Spleen (tissue), 11 donors: ENCODE measurements at regions not wholly inside any gene's neighbourhood (a gene's known extent, or its start where the extent isn't known, plus 50 kb on each side); places are given as distances from the start of the nearest gene placed in this dataset.

Experiments used
- DNase-seq: peaks from one replicate; pipeline ENCODE4 v3.0.0-alpha.2; 2020
- H3K27ac ChIP-seq, 8 donors: fragments of 200-600 bp; sonication (generic) in 7 of 8; 1 replicate in 4 of 8; 2 replicates in 4 of 8; pipeline versions ENCODE4 v1.5.0 to v1.8.0; 2016 to 2021; ENCODE audit warnings: inconsistent platforms in 4 of 8, mild to moderate bottlenecking in 4 of 8, moderate library complexity in 1 of 8
- H3K27me3 ChIP-seq, 7 donors: fragments of 200-600 bp; sonication (generic) in 6 of 7; replicated peaks in 1 of 7; 1 replicate in 4 of 7; 2 replicates in 3 of 7; pipeline versions ENCODE4 v1.5.0 to v1.8.0; 2016 to 2021; ENCODE audit warnings: inconsistent platforms in 3 of 7, mild to moderate bottlenecking in 1 of 7
- H3K36me3 ChIP-seq, 6 donors: fragments of 200-600 bp; sonication (generic) in 5 of 6; 1 replicate in 4 of 6; 2 replicates in 2 of 6; pipeline versions ENCODE4 v1.5.0 to v1.8.0; 2016 to 2021; ENCODE audit warnings: inconsistent platforms in 2 of 6
- H3K4me1 ChIP-seq, 6 donors: fragments of 200-600 bp; sonication (generic) in 5 of 6; 1 replicate in 3 of 6; 2 replicates in 3 of 6; pipeline versions ENCODE4 v1.5.0 to v1.8.0; 2016 to 2021; ENCODE audit warnings: inconsistent platforms in 3 of 6
- H3K4me3 ChIP-seq, 8 donors: fragments of 200-600 bp; sonication (generic) in 7 of 8; 1 replicate in 4 of 8; 2 replicates in 4 of 8; pipeline versions ENCODE4 v1.5.0 to v1.8.0; 2016 to 2021; ENCODE audit warnings: inconsistent platforms in 4 of 8, mild to moderate bottlenecking in 4 of 8, moderate library complexity in 2 of 8
- H3K9me3 ChIP-seq, 8 donors: fragments of 200-600 bp; sonication (generic) in 7 of 8; 1 replicate in 4 of 8; 2 replicates in 4 of 8; pipeline versions ENCODE4 v1.5.0 to v1.8.0; 2016 to 2021; ENCODE audit warnings: inconsistent platforms in 4 of 8
- CTCF ChIP-seq, 11 experiments: fragments of 200-600 bp in 7 of 11; fragments of 450-650 bp in 4 of 11; sonication (generic) in 4 of 11; IDR thresholded peaks in 8 of 11; conservative IDR thresholded peaks in 3 of 11; 1 replicate in 7 of 11; 2 replicates in 4 of 11; pipeline versions ENCODE4 v1.4.0 to v1.8.0; 2016 to 2021; ENCODE audit warnings: antibody characterized with exemption in 11 of 11, inconsistent platforms in 4 of 11, mild to moderate bottlenecking in 1 of 11
- POLR2A ChIP-seq, 3 donors: fragments of 450-650 bp; IDR thresholded peaks; one replicate each; pipeline ENCODE4 v1.5.1; 2017; ENCODE audit warnings: antibody characterized with exemption in 3 of 3, mild to moderate bottlenecking in 1 of 3
- POLR2AphosphoS5 ChIP-seq, 3 donors: sonication (generic); formaldehyde crosslinking; IDR thresholded peaks; one replicate each; pipeline ENCODE4 v1.5.1; 2017; ENCODE audit warnings: antibody characterized with exemption in 3 of 3
- WGBS, 5 donors: extraction: QIAGEN DNeasy Blood & Tissue Kit in 3 of 5; methylation state at CpG; one replicate each; pipeline versions ENCODE4 v1.1.5 to v1.1.7; 2013 to 2018; 5-methylcytosine and 5-hydroxymethylcytosine counted together
- intact Hi-C: fragments of 100-400 bp; cut with DNase I; formaldehyde crosslinking; loops from one replicate; pipeline ENCODE4 v1.15.0; 2023; ENCODE audit warnings: low total_unique reads
- donor health status: healthy with polysubstance abuse.
- donor health status: DM: no; HTN: no; CAD: no; lungs with moderate emphysema.
- donor health status: DM: no; HTN: no; CAD: no.
- donor health status: Bipolar disorder and iron deficiency.
- donor health status: healthy.
- donor health status: DM: no; HTN: no; CAD: no.
- donor health status: DM: yes; HTN: yes; CAD: no.

GRCh38 chr11:81915045-81915444 is 818.6 kb downstream of the FAM181B start:
- Histone ChIP-seq H3K4me3 (no peak overlapping the region), H3K4me1 (no peaks in the 10 kb centered on the region), H3K27me3 (no peaks in the 10 kb centered on the region), H3K27ac (no peak overlapping the region), H3K36me3 (no peaks in the 10 kb centered on the region), H3K9me3 (peaks cover 0 to 3% (median 0%) of the 10 kb centered on the region in 8 donors)
- intact Hi-C loops = no loop called here
- no peak for DNase-seq
- no peak for TF ChIP-seq POLR2AphosphoS5 (IDR thresholded peaks at IDR 0.05)
- TF ChIP-seq CTCF (IDR thresholded peaks at IDR 0.05 in 8 of 11, conservative IDR thresholded peaks at IDR 0.05 in 3 of 11) = no peak
- TF ChIP-seq POLR2A (IDR thresholded peaks at IDR 0.05) = no peak

GRCh38 chr11:81913793-81914192 is 819.9 kb downstream of the FAM181B start:
- 77 to 100% (median 89%) methylated on average over 1 of the region's 1 CpG for WGBS, 5 donors
- intact Hi-C loops = no loop called here
- Histone ChIP-seq H3K4me1 (no peaks in the 10 kb centered on the region), H3K9me3 (peaks cover 0 to 3% (median 0%) of the 10 kb centered on the region in 8 donors), H3K36me3 (no peaks in the 10 kb centered on the region), H3K4me3 (no peak overlapping the region), H3K27me3 (no peaks in the 10 kb centered on the region), H3K27ac (no peak overlapping the region)
- TF ChIP-seq POLR2AphosphoS5 (IDR thresholded peaks at IDR 0.05) = no peak
- no peak for TF ChIP-seq POLR2A (IDR thresholded peaks at IDR 0.05)
- no peak for TF ChIP-seq CTCF (IDR thresholded peaks at IDR 0.05 in 8 of 11, conservative IDR thresholded peaks at IDR 0.05 in 3 of 11)
- DNase-seq = no peak

GRCh38 chr11:81907996-81908395 is 825.7 kb downstream of the FAM181B start:
- DNase-seq = no peak
- 56 to 75% (median 60%) methylated on average over 2 of the region's 2 CpGs for WGBS, 5 donors
- Histone ChIP-seq H3K4me3 (no peak overlapping the region), H3K27ac (no peak overlapping the region), H3K27me3 (no peaks in the 10 kb centered on the region), H3K4me1 (no peaks in the 10 kb centered on the region), H3K9me3 (no peaks in the 10 kb centered on the region), H3K36me3 (no peaks in the 10 kb centered on the region)
- intact Hi-C loops = no loop called here
- TF ChIP-seq CTCF (IDR thresholded peaks at IDR 0.05 in 8 of 11, conservative IDR thresholded peaks at IDR 0.05 in 3 of 11) = no peak
- TF ChIP-seq POLR2AphosphoS5 (IDR thresholded peaks at IDR 0.05) = no peak
- TF ChIP-seq POLR2A (IDR thresholded peaks at IDR 0.05) = no peak

- TF ChIP-seq POLR2AphosphoS5 (IDR thresholded peaks at IDR 0.05) = no peak
- TF ChIP-seq CTCF (IDR thresholded peaks at IDR 0.05 in 8 of 11, conservative IDR thresholded peaks at IDR 0.05 in 3 of 11) = no peak
- TF ChIP-seq POLR2A (IDR thresholded peaks at IDR 0.05) = no peak
- no peaks in the 10 kb centered on the region for H3K4me1 ChIP-seq
- intact Hi-C loops = no loop called here
- no peak overlapping the region for H3K4me3 ChIP-seq
- no peaks in the 10 kb centered on the region for H3K9me3 ChIP-seq
- H3K27me3 ChIP-seq = no peaks in the 10 kb centered on the region
- no peaks in the 10 kb centered on the region for H3K36me3 ChIP-seq
- WGBS, 5 donors = 33 to 82% (median 46%) methylated on average over 1 of the region's 1 CpG
- no peak overlapping the region for H3K27ac ChIP-seq
- no peak for DNase-seq
Measured at GRCh38 chr11:81899156-81899555, 834.5 kb downstream of the FAM181B start.
